NCI-H82 treated with DMSO at 0.1 percent for 48 hours (cell line): ENCODE measurements at regions not wholly inside any gene's neighbourhood (a gene's known extent, or its start where the extent isn't known, plus 50 kb on each side); places are given as distances from the start of the nearest gene placed in this dataset.
"Not testable (repeated sequence)": the region's sequence is repeated elsewhere in the genome, so short reads cannot be mapped to it uniquely, and the experiment has no call there.

Experiments
- DNase-seq: peaks from one replicate; lab custom pipeline; 2025; ENCODE audit not compliant: unreplicated experiment; lab: John Stamatoyannopoulos, UW

DNA sequence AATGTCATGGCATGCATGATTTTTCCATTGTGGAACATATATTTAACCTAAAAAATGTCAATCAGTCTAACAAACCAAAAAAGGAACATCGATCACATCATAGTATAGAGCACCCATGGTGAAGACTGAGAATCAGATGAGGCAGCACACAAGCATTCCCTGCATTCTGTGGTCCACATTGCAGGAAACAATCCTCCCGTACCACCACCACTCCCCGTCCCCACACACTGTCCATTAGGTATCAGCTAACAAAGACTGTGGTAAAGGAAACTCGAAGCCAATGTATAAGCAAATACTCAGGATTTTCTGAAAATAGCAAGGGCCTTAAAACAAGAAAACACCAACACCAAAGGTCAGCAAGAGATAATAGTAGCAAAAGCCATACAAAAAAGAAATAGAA is 1104.4 kb upstream of the SEMA6A start:
- no peak for DNase-seq

DNA sequence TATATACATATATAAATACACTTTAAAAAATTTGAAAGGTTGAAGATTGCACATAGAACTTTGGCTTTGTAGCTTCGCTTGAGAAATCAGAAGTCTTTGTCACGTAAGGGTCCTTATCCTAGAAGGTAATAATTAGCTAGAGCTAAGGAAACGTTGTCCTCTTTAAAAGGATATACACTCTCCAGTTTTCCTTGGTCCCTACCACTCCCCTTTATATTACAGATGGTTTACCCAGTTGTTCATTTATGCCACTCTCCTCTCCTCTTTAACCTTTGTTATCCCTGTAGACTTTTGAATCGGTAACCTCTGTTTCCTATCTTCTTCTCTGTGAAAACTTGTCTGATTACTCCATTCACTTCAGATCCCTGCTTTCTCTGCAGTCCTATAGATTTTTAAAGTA is 1101.0 kb upstream of the SEMA6A start:
- no peak for DNase-seq

DNA sequence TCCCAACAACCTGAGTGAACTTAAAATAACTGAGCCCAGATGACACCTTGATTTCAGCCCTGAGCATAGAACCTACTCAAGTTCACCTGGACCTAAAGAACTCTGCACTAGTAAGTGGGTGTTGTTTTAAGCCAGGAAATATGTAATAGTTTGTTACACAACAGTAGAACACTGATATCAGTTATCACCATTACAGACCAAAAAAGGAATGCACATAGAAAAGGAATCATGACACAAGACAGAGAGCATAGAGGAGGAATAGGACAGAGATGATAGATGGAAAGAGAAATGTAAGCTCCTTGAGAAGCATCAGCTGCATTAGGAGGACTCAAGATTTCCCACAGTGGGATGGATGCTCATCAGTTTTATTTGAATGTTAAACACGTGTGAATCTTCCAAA is 1096.9 kb upstream of the SEMA6A start:
- DNase-seq = no peak

DNA sequence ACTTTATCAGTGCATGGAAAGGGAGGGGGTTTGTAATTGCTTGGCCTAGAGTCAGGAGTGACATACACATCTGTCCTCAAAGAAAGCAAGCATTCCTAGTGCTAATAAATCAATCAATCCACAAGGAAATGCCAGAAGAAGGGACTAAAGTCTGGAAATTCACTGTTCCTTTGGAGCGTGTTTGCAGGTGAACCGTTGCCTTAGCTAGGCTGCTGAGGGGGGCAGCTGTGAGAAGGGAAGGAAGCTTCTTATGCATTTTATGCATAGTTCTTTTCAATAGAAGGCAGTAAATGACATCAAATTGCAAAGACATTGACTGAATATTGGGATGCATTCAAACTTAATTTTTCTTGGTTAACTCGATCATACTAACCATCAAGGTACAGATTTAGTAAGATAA is 1092.5 kb upstream of the SEMA6A start:
- DNase-seq = no peak

DNA sequence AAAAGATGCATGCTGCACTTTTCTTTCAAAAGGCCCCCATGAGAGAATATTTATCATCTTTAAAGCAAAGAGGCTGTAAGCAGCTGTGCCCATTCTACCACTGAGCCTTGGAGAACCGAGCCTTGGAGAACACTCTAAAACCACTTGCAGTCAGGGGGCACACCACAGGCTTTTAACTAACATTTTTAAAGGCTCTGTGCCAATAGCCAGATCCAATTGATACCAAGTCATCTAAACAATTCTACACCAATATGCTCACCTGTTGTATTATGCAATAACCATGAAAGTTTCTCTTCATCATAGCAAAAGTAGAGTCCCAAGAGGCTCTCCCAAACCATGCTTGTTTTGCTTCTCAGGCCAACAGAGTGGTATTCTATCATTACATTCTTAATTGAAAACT is 1090.5 kb upstream of the SEMA6A start:
- no peak for DNase-seq

DNA sequence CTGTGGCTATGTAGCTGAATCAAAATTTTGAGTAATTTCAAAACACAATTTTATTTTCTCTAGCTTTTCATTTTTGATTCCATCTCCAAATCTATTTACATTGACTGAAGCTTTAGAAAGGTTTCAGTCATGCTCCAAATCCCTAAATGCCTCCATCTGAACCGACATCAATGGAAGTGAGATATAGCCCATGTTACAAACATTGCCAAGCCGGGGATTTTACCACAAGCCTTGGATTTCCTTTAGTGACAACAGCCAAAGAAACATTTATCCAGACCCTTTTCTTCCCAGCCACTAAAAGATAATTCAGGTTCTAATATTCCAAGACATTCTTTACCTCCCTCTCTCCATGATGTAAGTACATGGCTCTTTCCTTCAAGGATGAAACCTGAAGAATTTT is 1087.7 kb upstream of the SEMA6A start:
- no peak for DNase-seq

DNA sequence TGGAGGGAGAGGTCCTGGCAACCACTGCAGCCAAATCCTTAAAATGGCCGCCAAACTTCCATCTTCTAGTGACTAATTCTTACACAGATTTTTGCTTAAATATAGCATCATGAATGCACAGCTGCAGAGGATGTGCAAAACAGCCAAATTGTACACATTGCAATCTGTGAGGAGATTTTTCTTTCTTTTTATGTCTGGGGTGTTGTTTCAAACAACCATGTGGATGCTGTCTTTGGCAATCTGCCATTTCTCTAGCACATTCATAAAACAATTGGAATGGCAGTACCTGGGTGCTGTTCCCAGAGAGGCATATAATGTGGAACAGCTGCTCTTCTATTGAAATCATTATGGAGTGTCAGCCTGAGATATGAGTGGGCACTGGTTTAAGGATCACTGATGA is 1082.9 kb upstream of the SEMA6A start:
- DNase-seq = no peak

DNA sequence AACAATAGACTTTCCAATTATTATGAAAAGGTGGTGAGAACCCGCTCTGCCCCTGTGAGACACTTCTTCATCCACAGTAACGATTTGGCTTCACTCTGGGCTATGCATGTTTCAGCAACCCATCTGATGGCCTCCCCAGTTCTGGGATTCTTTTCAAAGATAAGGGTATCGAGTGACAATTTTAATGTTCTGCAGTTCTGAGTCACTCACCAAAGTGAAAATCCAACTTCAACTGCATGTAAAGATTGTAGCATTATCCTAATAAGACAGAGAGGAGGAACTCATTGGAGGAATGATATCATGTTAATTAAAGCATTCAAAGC is 1078.3 kb upstream of the SEMA6A start:
- no peak for DNase-seq

DNA sequence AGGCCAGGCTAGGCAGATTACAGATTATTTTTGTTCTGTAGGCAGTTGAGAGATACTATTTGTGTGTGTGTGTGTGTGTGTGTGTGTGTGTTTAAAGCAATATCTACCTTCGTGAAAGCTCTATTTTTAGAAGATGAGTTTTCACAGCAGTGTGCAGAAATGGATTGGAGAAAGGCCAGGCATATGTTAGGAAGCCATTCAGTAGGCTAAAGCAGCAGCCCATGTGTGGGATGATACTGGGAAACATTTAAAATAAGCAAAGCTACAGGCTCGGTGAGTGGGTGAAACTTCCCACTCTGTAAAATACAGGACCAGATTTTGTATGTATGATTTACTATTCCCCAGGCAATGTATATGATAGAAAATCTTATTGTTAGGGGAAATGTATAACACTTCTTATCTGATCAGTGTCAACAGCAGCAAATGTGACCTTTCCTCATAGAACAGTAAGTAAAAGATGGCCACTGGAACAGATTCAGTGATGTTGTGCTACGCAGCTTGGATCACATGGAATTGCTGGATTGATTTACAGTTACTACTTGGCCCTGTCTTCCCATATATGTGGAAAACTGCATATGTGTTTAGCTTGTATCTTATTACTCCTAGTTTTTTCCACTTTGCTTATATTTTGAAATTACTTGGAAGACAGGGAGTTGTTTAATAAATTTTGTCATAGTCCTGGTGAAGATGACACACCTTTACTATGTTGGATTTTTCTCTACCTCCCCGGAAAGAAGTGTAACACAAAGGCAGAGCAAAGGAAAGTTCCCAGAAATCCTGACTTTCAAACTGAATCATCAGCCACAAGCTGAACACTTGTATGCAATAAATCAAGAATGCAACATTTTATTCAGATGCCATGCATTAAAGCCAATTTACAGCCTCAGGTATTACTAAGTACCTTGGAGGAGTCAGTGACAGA is 1077.7 kb upstream of the SEMA6A start:
- no peak for DNase-seq

DNA sequence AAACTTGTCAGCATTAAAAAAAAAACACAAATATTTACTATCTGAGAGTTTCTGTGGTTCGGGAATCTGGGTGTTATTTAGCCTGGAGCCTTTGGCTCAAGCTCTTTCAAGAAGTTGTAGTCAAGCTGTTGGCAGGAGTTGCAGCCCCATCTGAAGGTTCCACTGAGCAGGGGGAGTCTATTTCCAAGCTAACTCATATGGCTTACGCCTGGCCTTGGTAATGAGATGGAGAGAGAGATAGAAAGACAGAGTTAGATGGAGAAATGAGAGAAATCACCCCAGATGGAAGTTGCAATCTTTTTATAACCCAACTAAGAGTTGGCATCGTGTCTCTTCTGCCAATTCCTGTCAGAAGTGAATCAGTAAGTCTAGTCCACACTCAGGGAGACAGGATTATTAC is 1075.2 kb upstream of the SEMA6A start:
- DNase-seq = no peak

DNA sequence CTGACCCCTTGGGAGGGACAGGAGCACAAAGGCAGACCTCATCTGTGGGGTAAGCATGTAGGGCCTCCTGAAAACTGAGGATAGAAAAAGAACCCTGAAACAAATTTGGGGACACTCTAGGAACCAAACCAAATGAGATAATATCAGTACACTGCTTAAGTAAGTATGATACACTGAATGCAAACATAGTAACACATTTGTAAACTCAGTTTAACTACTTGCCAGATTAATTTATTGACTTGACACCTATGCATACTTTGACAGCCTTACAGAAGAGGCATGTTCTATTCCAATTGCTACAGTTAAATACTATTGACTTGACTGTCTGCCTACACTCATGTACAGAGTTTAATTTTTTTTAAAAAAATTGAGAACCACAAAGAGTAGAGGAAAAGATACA is 1070.8 kb upstream of the SEMA6A start:
- no peak for DNase-seq

DNA sequence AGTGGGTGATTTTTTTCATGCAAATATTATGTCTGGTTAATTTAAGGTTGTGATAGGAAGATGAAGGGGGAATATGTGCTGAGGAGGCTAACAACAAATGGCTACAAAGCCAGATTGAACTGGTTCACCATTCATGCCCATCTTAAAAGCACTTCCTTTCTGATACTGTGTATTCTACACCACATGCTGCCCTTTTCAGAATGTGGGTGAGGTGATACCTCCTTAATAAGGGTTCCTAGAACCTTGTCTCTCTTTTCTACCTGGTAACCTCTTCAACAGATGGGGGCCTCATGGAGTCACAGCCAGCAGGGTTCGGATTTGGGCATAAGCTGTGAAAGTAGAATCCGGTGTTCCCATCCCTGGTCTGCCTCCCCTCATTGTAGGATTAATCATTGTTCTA is 1064.0 kb upstream of the SEMA6A start:
- DNase-seq = no peak

DNA sequence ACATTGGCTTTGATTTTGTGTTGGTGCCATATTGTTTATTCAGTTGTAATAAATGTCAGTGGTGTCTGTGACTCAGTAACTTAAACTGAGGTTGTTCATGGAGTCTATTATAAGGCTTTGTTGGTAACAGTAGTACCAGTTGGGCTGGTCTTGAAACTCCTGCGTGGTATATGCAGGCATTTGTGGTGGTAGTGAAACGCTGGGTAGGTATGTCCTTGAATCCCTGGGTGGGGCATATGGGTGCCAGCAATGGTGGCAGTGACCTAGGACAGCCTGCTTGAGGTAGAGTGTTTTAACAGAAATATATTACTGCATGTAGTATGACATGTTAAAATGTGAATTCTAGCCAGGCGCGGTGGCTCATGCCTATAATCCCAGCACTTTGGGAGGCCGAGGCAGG is 1058.5 kb upstream of the SEMA6A start:
- no peak for DNase-seq

DNA sequence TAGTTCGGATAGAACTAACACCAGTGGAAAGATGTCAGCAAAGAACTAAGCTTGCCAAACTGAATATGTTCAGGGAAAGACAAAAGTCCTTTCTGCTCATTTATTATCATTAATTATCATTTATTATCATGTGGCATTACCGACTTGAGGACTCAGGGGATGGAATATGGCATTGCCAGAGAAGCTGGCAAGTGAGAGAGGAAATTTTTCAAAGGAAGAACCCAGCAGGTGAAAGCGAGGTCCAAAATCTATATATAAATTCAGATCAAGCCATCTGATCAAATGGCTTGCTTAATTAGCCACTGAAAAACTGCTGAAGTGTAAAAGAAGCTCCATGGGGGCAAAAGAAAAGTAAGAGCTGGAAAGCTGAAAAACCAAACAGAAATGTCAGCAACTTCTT is 1049.6 kb upstream of the SEMA6A start:
- no peak for DNase-seq

DNA sequence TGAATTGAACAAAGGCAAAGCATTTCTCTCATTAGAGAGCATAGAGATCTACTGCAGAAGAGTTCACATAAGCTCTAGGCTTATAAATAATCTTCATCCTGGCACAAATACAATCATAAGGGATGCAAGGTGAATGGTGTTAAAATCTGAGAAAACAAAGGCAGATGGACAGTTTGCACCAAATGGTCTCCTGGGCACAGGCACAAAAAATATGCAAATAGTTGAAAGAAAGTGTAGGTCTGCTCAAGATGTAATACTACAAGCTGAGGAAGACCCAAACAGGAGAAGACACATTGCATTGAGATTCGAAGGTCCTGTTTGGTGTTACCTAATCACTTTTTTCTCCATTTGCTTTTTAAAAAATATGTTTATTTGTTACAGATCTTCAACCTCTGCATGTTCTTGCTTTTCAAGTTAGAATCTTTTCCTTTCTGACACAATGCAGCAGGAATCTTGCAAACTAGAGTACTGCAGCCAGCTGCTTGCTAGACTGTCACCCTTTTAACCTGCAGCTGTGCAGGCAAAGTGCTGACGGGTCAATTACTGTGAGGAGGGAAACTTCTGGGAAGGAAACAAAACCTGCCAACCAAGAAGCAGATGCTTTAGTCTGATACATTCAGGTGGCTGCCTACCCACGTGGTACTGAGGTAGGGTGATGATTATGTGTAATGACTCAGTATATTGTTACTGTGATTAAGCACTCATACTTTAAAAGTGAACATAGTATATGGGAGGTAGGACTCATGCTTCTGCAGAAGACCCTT is 1048.6 kb upstream of the SEMA6A start:
- no peak for DNase-seq

DNA sequence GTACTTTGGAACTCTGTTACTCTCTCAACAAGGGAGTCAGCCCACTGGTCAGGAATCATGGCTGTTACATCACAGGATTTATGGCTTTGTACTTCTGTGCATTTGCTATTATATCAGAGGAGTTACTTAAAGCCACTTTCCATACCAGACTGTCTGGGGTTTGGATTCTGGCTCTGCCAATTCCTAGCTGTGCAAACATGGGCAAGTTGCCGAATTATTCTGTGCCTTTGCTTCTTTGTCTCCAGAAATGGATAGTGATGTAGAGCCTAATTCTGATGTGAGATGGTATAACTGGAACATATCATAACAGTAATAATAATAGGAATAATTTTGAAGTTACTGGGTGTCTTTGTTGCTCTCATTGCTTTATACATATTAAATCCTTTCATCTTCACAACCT is 1047.3 kb upstream of the SEMA6A start:
- no peak for DNase-seq

DNA sequence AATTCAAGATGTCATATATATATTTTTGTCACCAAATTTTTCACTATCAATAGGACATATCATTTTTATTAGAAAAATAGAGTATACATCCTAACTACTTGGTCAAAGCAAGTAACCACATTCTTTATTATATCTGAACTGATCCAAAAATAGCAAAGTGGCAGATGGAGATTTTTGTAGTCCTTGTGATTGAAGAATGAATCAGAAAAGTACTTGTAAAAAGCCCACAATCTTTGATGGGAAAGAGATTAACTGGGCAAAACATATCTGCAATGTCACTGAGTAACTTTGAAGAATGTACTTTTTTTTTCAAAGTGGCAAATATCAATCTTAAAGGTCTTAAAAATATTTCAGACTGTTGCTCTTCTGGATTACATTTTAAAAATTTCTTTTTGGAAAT is 1040.6 kb upstream of the SEMA6A start:
- no peak for DNase-seq

DNA sequence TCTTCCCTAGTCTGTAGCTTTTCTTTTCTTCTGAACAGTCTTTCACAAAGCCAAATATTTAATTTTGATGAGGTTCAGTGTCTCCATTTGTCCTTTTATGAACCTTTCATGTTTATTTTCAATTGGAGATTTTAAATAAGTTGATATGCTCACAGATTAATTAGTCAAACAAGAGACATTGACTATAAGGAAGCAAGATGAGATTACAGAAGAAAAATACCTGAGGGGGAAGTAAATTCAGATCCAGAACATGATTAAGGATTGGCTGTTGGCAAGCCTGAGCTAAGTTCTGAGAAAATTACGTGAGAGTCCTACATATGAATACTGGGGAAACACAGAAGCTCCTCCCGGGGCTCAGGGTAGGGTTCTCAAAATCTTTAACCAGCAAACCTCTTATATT is 1039.8 kb upstream of the SEMA6A start:
- DNase-seq = no peak

DNA sequence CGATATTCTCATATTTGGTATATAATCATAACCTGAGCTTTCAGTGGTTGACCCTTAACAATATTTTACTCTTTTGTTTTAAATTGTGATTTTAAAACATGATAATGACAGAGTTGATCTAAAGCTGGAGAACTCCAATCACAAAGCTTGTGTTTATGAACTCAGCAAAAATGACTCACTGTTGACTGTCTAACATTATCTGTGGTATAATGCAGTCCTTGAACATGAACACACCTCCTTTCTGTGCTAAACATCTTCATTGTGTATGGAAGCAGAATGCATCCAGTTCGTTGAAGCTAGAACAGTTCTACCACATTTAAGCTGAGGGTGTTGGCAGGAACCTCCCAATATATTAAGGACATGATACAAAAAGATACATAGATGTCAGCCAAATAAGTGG is 1030.2 kb upstream of the SEMA6A start:
- DNase-seq = no peak

DNA sequence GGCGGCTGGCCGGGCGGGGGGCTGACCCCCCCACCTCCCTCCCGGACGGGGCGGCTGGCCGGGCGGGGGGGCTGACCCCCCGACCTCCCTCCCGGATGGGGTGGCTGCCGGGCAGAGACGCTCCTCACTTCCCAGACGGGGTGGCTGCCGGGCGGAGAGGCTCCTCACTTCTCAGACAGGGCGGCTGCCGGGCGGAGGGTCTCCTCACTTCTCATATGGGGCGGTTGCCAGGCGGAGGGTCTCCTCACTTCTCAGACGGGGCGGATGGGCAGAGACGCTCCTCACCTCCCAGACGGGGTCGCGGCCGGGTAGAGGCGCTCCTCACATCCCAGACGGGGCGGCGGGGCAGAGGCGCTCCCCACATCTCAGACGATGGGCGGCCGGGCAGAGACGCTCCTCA is 1025.2 kb upstream of the SEMA6A start:
- not testable (repeated sequence) for DNase-seq

DNA sequence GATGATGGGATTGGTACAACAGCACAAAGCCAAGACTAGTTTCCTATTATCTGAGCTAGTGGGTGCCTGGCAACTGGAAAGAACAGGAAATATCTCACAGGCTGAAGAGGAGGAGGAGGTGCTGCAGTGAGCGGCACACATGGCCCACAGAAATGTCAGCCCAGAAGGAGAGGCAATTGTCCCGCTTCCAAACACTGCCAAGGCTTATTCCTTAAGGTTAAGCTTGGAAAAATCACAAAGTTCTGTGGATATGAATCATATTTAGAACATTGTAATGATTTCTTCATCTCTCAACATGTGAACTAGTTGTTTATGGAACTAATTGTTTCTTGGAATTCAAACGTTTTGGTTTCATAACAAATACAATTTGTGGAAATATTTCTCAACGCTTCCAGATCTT is 1019.5 kb upstream of the SEMA6A start:
- DNase-seq = no peak

DNA sequence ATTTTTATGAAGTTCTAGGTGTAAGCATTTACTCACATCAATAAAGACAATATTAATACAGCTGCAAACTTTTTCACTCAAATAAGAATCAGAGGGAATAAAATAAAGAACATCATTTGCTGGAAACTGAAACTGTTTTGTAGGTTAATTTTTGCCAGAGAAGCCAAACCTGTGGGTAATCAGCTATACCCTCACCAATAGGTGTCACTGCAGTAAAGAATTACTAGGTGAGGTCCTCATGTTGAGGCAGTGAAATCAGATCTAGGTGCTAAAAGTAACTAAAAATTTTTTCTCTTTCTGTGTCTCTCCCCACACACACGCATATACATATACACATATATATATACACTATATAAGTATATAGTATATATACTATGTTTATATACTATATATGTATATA is 1016.3 kb upstream of the SEMA6A start:
- DNase-seq = no peak

DNA sequence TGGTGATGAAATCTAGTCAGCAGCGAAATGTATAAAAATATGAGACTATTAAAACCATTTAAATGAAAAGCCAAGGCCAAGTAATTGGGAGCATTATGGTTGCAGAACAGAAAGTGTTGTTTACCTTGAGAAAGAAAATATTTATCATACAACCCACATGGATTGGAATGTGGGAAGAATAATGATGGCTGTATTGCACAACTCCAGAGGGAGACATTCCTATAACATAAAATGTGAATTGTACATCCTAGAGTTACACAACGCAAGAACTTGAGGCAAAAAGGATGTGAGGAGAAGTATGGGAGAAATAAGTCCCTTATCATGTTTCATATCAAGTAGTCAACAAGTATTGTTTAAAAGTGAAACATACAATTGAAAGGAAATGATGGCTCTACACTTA is 1014.0 kb upstream of the SEMA6A start:
- DNase-seq = no peak
